ENCODE measurements at regions not wholly inside any gene's neighbourhood (a gene's known extent, or its start where the extent isn't known, plus 50 kb on each side); places are given as distances from the start of the nearest gene placed in this dataset.

- H3K4me1 ChIP-seq (ENCODE audit: control insufficient read depth in 1 of 2, low read depth in 2 of 2) = no peaks in the 10 kb centered on the region
- no peak for DNase-seq (ENCODE audit: low spot score)
- H3K4me3 ChIP-seq = no peak overlapping the region
- no peaks in the 10 kb centered on the region for H3K9me3 ChIP-seq
- no peaks in the 10 kb centered on the region for H3K27me3 ChIP-seq (replicated peaks; ENCODE audit: insufficient read depth)
- no peak overlapping the region for H3K27ac ChIP-seq
- H3K36me3 ChIP-seq = no peaks in the 10 kb centered on the region
- TF ChIP-seq CTCF (IDR thresholded peaks at IDR 0.05) = no peak
- no peak for ATAC-seq (ENCODE audit: insufficient number of reproducible peaks, low FRiP score, low read depth)
These were observed 179.9 kb upstream of the PELI2 start for GRCh38 chr14:55938249-55938791.

GRCh38 chr14:55942076-55942654 lies 176.0 kb upstream of the PELI2 start:
- Histone ChIP-seq H3K36me3 (no peaks in the 10 kb centered on the region), H3K27me3 (replicated peaks; ENCODE audit: insufficient read depth) (no peaks in the 10 kb centered on the region), H3K27ac (no peak overlapping the region), H3K4me1 (ENCODE audit: control insufficient read depth in 1 of 2, low read depth in 2 of 2) (no peaks in the 10 kb centered on the region), H3K9me3 (no peaks in the 10 kb centered on the region), H3K4me3 (no peak overlapping the region)
- no peak for TF ChIP-seq CTCF (IDR thresholded peaks at IDR 0.05)
- DNase-seq (ENCODE audit: low spot score) (no peak), ATAC-seq (ENCODE audit: insufficient number of reproducible peaks, low FRiP score, low read depth) (no peak)

GRCh38 chr14:55942826-55943225 lies 175.4 kb upstream of the PELI2 start:
- H3K4me1 ChIP-seq (ENCODE audit: control insufficient read depth in 1 of 2, low read depth in 2 of 2) = no peaks in the 10 kb centered on the region
- no peak for TF ChIP-seq CTCF (IDR thresholded peaks at IDR 0.05)
- H3K4me3 ChIP-seq = no peak overlapping the region
- no peaks in the 10 kb centered on the region for H3K27me3 ChIP-seq (replicated peaks; ENCODE audit: insufficient read depth)
- ATAC-seq (ENCODE audit: insufficient number of reproducible peaks, low FRiP score, low read depth) (no peak), DNase-seq (ENCODE audit: low spot score) (no peak)
- H3K36me3 ChIP-seq = no peaks in the 10 kb centered on the region
- H3K27ac ChIP-seq = no peak overlapping the region
- H3K9me3 ChIP-seq = no peaks in the 10 kb centered on the region

- Histone ChIP-seq H3K9me3 (no peaks in the 10 kb centered on the region), H3K27ac (no peak overlapping the region), H3K27me3 (replicated peaks; ENCODE audit: insufficient read depth) (no peaks in the 10 kb centered on the region), H3K4me3 (no peak overlapping the region), H3K4me1 (ENCODE audit: control insufficient read depth in 1 of 2, low read depth in 2 of 2) (no peaks in the 10 kb centered on the region), H3K36me3 (no peaks in the 10 kb centered on the region)
- no peak for DNase-seq (ENCODE audit: low spot score)
- no peak for TF ChIP-seq CTCF (IDR thresholded peaks at IDR 0.05)
- no peak for ATAC-seq (ENCODE audit: insufficient number of reproducible peaks, low FRiP score, low read depth)
These were observed 173.5 kb upstream of the PELI2 start for GRCh38 chr14:55944757-55945156.

- ATAC-seq (ENCODE audit: insufficient number of reproducible peaks, low FRiP score, low read depth) = no peak
These were observed 172.0 kb upstream of the PELI2 start for GRCh38 chr14:55946231-55946630.

More at GRCh38 chr14:55946231-55946630, 172.0 kb upstream of the PELI2 start:
- Histone ChIP-seq H3K9me3 (no peaks in the 10 kb centered on the region), H3K36me3 (no peaks in the 10 kb centered on the region), H3K27ac (no peak overlapping the region), H3K4me3 (no peak overlapping the region), H3K27me3 (replicated peaks; ENCODE audit: insufficient read depth) (no peaks in the 10 kb centered on the region), H3K4me1 (ENCODE audit: control insufficient read depth in 1 of 2, low read depth in 2 of 2) (no peaks in the 10 kb centered on the region)
- TF ChIP-seq CTCF (IDR thresholded peaks at IDR 0.05) = no peak
- no peak for DNase-seq (ENCODE audit: low spot score)
